ENCODE measurements at regions not wholly inside any gene's neighbourhood (a gene's known extent, or its start where the extent isn't known, plus 50 kb on each side); places are given as distances from the start of the nearest gene placed in this dataset.

- no peak for DNase-seq
Observed at GRCh38 chr22:49380095-49380827, 447.4 kb downstream of the BRD1 start.

- no peak for DNase-seq
Observed at GRCh38 chr22:49377306-49377705, 450.4 kb downstream of the BRD1 start.

GRCh38 chr22:49373801-49374226 lies 453.9 kb downstream of the BRD1 start:
- DNase-seq, result no peak

- no peak for DNase-seq
Observed at GRCh38 chr22:49373289-49373666, 454.4 kb downstream of the BRD1 start.

- no peak for DNase-seq
Observed at GRCh38 chr22:49372530-49373288, 455.0 kb downstream of the BRD1 start.

- no peak for DNase-seq
Observed at GRCh38 chr22:49372111-49372529, 455.6 kb downstream of the BRD1 start.

- no peak for DNase-seq
Observed at GRCh38 chr22:49371325-49372110, 456.2 kb downstream of the BRD1 start.

- DNase-seq, result no peak
Observed at GRCh38 chr22:49370627-49371301, 456.9 kb downstream of the BRD1 start.

GRCh38 chr22:49369726-49370626 lies 457.7 kb downstream of the BRD1 start:
- DNase-seq, result no peak

- DNase-seq, result no peak
Observed at GRCh38 chr22:49368976-49369725, 458.5 kb downstream of the BRD1 start.

GRCh38 chr22:49368221-49368975 lies 459.3 kb downstream of the BRD1 start:
- DNase-seq, result no peak

- DNase-seq, result no peak
Observed at GRCh38 chr22:49367041-49367697, 460.5 kb downstream of the BRD1 start.

- no peak for DNase-seq
Observed at GRCh38 chr22:49366437-49366836, 461.2 kb downstream of the BRD1 start.

- DNase-seq, result no peak
Observed at GRCh38 chr22:49365910-49366309, 461.8 kb downstream of the BRD1 start.

- no peak for DNase-seq
Observed at GRCh38 chr22:49365191-49365837, 462.4 kb downstream of the BRD1 start.

GRCh38 chr22:49364398-49364797 lies 463.3 kb downstream of the BRD1 start:
- DNase-seq, result no peak

- DNase-seq, result no peak
Observed at GRCh38 chr22:49363526-49364230, 464.0 kb downstream of the BRD1 start.

GRCh38 chr22:49362211-49362839 lies 465.3 kb downstream of the BRD1 start:
- no peak for DNase-seq
